ENCODE measurements at regions not wholly inside any gene's neighbourhood (a gene's known extent, or its start where the extent isn't known, plus 50 kb on each side); places are given as distances from the start of the nearest gene placed in this dataset.

- DNase-seq: peak; percentile 23
These were observed 77.5 kb upstream of the RIPOR2 start for GRCh38 chr6:25013246-25013645.

- no peak for DNase-seq
These were observed 78.6 kb upstream of the RIPOR2 start for GRCh38 chr6:25014369-25014768.

- DNase-seq: no peak
These were observed 79.2 kb upstream of the RIPOR2 start for GRCh38 chr6:25014791-25015560.

- no peak for DNase-seq
These were observed 80.4 kb upstream of the RIPOR2 start for GRCh38 chr6:25016014-25016720.

- DNase-seq: no peak
These were observed 81.7 kb upstream of the RIPOR2 start for GRCh38 chr6:25017486-25017885.

GRCh38 chr6:25017932-25018567, 82.3 kb upstream of the RIPOR2 start:
- DNase-seq: peak; percentile 83

- no peak for DNase-seq
These were observed 82.8 kb upstream of the RIPOR2 start for GRCh38 chr6:25018568-25018954.

GRCh38 chr6:25022140-25022553, 86.4 kb upstream of the RIPOR2 start:
- DNase-seq: peak; percentile 62

- DNase-seq: no peak
These were observed 88.0 kb upstream of the RIPOR2 start for GRCh38 chr6:25023781-25024180.

GRCh38 chr6:25024821-25025220, 89.1 kb upstream of the RIPOR2 start:
- DNase-seq: no peak

- peak; percentile 54 for DNase-seq
These were observed 89.6 kb upstream of the RIPOR2 start for GRCh38 chr6:25025248-25025918.

- no peak for DNase-seq
These were observed 90.2 kb upstream of the RIPOR2 start for GRCh38 chr6:25025919-25026301.

GRCh38 chr6:25026723-25027122, 91.0 kb upstream of the RIPOR2 start:
- DNase-seq: no peak

- peak; percentile 59 for DNase-seq
These were observed 91.6 kb upstream of the RIPOR2 start for GRCh38 chr6:25027221-25027916.

GRCh38 chr6:25028328-25028727, 92.6 kb upstream of the RIPOR2 start:
- DNase-seq: no peak

GRCh38 chr6:25032934-25033333, 97.2 kb upstream of the RIPOR2 start:
- DNase-seq: no peak

- no peak for DNase-seq
These were observed 98.7 kb upstream of the RIPOR2 start for GRCh38 chr6:25034431-25034921.

GRCh38 chr6:25035174-25035511, 99.4 kb upstream of the RIPOR2 start:
- no peak for DNase-seq

GRCh38 chr6:25035512-25036435, 100.0 kb upstream of the RIPOR2 start:
- DNase-seq: peak; percentile 93

- no peak for DNase-seq
These were observed 100.7 kb upstream of the RIPOR2 start for GRCh38 chr6:25036461-25036860.

GRCh38 chr6:25038300-25038699, 102.5 kb upstream of the RIPOR2 start:
- DNase-seq: no peak

- peak; percentile 58 for DNase-seq
These were observed 103.2 kb upstream of the RIPOR2 start for GRCh38 chr6:25038999-25039398.
